ENCODE measurements at regions not wholly inside any gene's neighbourhood (a gene's known extent, or its start where the extent isn't known, plus 50 kb on each side); places are given as distances from the start of the nearest gene placed in this dataset.

DNA sequence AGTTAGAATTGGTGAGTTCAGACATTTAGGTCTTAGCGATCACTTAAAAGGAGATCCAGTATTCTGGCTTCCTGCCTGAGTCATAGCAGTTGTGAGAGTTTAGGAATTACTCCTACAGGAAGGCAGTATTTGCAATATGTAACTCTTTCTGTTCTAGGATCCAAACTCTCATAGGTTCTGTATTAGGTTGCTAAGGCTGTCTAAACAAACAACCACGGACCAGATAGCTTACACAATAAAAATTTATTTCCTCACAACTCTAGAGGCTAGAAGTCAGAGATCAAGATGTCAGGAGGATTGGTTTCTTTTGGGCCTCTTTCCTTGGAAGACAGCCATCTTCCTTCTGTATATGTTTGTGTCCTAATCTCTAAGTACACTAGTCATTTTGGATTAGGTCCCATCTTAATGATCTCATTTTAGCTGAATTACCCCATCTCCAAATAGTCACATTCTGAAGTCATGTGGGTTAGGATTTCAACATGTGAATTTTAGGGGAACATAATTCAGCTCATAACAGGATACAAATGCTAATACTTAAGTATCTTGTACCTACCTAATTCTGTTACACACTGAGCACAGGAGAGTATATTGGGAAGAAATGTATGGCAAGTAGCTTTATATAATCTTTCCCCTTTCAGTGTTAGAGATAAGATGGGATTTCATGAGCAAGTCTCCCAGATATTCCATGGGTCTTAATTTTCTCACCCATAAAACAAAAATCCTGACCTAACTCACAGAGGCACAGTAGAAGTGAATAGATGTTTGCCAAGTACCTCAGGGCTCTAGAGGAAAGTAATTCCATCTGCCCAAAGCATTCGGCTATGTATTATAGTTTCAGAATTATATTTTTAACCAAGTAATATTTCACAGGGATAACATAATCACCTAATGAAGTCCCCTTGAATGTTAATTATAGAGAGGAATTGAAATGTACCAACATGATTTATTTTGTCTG is 144.4 kb downstream of the PTBP2 start:
- DNase-seq (ENCODE audit: low spot score): no peak
- Mint-ChIP-seq H3K4me3 (ENCODE audit: unreplicated experiment) (no peak overlapping the region), H3K27me3 (ENCODE audit: unreplicated experiment) (peaks cover 2% of the 10 kb centered on the region), H3K36me3 (ENCODE audit: low read depth, unreplicated experiment) (no peaks in the 10 kb centered on the region), H3K27ac (ENCODE audit: unreplicated experiment) (no peak overlapping the region), H3K4me1 (ENCODE audit: unreplicated experiment) (no peaks in the 10 kb centered on the region), H3K9me3 (ENCODE audit: unreplicated experiment) (no peaks in the 10 kb centered on the region)
- TF ChIP-seq, protein P1, sequence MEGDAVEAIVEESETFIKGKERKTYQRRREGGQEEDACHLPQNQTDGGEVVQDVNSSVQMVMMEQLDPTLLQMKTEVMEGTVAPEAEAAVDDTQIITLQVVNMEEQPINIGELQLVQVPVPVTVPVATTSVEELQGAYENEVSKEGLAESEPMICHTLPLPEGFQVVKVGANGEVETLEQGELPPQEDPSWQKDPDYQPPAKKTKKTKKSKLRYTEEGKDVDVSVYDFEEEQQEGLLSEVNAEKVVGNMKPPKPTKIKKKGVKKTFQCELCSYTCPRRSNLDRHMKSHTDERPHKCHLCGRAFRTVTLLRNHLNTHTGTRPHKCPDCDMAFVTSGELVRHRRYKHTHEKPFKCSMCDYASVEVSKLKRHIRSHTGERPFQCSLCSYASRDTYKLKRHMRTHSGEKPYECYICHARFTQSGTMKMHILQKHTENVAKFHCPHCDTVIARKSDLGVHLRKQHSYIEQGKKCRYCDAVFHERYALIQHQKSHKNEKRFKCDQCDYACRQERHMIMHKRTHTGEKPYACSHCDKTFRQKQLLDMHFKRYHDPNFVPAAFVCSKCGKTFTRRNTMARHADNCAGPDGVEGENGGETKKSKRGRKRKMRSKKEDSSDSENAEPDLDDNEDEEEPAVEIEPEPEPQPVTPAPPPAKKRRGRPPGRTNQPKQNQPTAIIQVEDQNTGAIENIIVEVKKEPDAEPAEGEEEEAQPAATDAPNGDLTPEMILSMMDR (IDR thresholded peaks at IDR 0.05; ENCODE audit: unreplicated experiment): no peak

DNA sequence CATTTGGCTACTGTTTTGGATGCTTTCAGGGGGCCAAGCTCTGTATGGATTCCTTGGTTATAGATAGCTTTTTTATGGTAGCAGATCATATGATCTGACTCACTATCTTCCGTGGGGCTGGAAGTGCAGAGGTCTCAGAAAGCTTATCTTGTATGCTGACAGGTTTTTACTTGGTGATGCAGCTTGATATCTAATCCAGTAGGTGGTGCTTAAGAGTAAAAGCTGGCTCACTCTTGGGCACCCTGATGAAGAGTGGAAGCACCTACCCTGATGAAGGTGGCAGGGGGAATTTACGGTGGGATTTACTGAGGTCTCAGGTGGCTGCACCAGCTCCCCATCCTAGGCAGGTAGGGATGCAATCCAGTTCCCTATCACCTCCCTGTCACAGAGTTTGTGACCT is 151.2 kb downstream of the PTBP2 start:
- peaks cover 1% of the 10 kb centered on the region for H3K27me3 Mint-ChIP-seq (ENCODE audit: unreplicated experiment)
- H3K4me3 Mint-ChIP-seq (ENCODE audit: unreplicated experiment): no peak overlapping the region
- DNase-seq (ENCODE audit: low spot score): no peak
- H3K27ac Mint-ChIP-seq (ENCODE audit: unreplicated experiment): no peak overlapping the region
- TF ChIP-seq, protein P1 (IDR thresholded peaks at IDR 0.05; ENCODE audit: unreplicated experiment): no peak
- H3K4me1 Mint-ChIP-seq (ENCODE audit: unreplicated experiment): no peaks in the 10 kb centered on the region
- H3K9me3 Mint-ChIP-seq (ENCODE audit: unreplicated experiment): no peaks in the 10 kb centered on the region
- H3K36me3 Mint-ChIP-seq (ENCODE audit: low read depth, unreplicated experiment): no peaks in the 10 kb centered on the region

DNA sequence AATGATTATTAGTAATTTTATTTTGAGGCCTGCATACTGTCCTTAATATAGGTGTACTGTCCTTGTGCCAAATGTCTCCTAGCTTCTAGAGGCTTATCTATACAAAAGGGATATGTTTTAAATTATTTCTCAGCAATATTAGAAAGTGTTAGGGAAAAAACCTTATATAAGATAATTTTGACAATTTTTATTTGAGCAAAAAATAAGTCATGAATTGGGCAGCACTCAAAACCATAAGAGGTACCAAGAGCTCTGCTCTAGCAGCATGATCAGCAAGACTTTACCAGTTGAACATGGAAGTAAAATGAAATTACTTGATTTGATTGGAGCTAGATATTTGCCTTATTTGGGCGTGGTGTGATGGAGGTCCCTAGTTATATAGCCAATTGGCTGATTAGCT is 157.1 kb downstream of the PTBP2 start:
- TF ChIP-seq, protein P1 (IDR thresholded peaks at IDR 0.05; ENCODE audit: unreplicated experiment): no peak
- Mint-ChIP-seq H3K27ac (ENCODE audit: unreplicated experiment) (no peak overlapping the region), H3K9me3 (ENCODE audit: unreplicated experiment) (no peaks in the 10 kb centered on the region), H3K4me1 (ENCODE audit: unreplicated experiment) (no peaks in the 10 kb centered on the region), H3K27me3 (ENCODE audit: unreplicated experiment) (no peaks in the 10 kb centered on the region), H3K4me3 (ENCODE audit: unreplicated experiment) (no peak overlapping the region), H3K36me3 (ENCODE audit: low read depth, unreplicated experiment) (no peaks in the 10 kb centered on the region)
- no peak for DNase-seq (ENCODE audit: low spot score)

DNA sequence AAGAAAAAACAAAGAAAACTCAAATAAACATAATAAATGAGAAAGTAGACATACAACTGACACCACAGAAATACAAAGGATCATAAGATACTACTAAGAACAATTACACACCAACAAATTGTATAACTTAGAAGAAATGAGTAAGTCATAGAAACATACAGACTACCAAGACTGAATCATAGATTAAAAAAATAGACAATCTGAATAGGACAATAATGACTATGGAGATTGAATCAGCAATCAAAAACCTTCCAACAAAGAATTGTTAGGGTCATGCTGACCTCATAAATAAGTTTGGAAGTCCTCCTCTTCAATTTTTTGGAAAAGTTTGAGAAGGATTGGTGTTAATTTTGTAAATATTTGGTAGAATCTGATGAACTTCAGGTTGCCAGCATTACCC is 159.0 kb downstream of the PTBP2 start:
- TF ChIP-seq, protein P1 (IDR thresholded peaks at IDR 0.05; ENCODE audit: unreplicated experiment): no peak
- no peaks in the 10 kb centered on the region for H3K9me3 Mint-ChIP-seq (ENCODE audit: unreplicated experiment)
- no peaks in the 10 kb centered on the region for H3K4me1 Mint-ChIP-seq (ENCODE audit: unreplicated experiment)
- H3K4me3 Mint-ChIP-seq (ENCODE audit: unreplicated experiment): no peak overlapping the region
- no peak for DNase-seq (ENCODE audit: low spot score)
- no peaks in the 10 kb centered on the region for H3K36me3 Mint-ChIP-seq (ENCODE audit: low read depth, unreplicated experiment)
- H3K27ac Mint-ChIP-seq (ENCODE audit: unreplicated experiment): no peak overlapping the region
- no peaks in the 10 kb centered on the region for H3K27me3 Mint-ChIP-seq (ENCODE audit: unreplicated experiment)

GRCh38 chr1:96882096-96882495 is 160.5 kb downstream of the PTBP2 start:
- TF ChIP-seq, protein P1 (IDR thresholded peaks at IDR 0.05; ENCODE audit: unreplicated experiment): no peak
- Mint-ChIP-seq H3K27me3 (ENCODE audit: unreplicated experiment) (no peaks in the 10 kb centered on the region), H3K27ac (ENCODE audit: unreplicated experiment) (no peak overlapping the region), H3K4me1 (ENCODE audit: unreplicated experiment) (no peaks in the 10 kb centered on the region), H3K4me3 (ENCODE audit: unreplicated experiment) (no peak overlapping the region), H3K9me3 (ENCODE audit: unreplicated experiment) (no peaks in the 10 kb centered on the region), H3K36me3 (ENCODE audit: low read depth, unreplicated experiment) (no peaks in the 10 kb centered on the region)
- DNase-seq (ENCODE audit: low spot score): no peak
